Duodenal mucosa (tissue), 2 donors: ENCODE measurements at regions not wholly inside any gene's neighbourhood (a gene's known extent, or its start where the extent isn't known, plus 50 kb on each side); places are given as distances from the start of the nearest gene placed in this dataset.

Source experiments
- H3K27ac ChIP-seq: one replicate; pipeline ENCODE4 v1.7.0; 2013; ENCODE audit warnings: low read depth, low read length
- H3K27me3 ChIP-seq, 2 donors: one replicate each; pipeline ENCODE4 v1.7.0; 2013; ENCODE audit warnings: low read length in 2 of 2, control low read depth in 1 of 2; ENCODE audit not compliant: insufficient read depth in 2 of 2, control insufficient read depth in 1 of 2
- H3K36me3 ChIP-seq, 2 donors: one replicate each; pipeline ENCODE4 v1.7.0; 2013; ENCODE audit warnings: low read length in 2 of 2, control low read depth in 1 of 2; ENCODE audit not compliant: insufficient read depth in 2 of 2, control insufficient read depth in 1 of 2
- H3K4me1 ChIP-seq, 2 donors: one replicate each; pipeline ENCODE4 v1.7.0; 2013; ENCODE audit warnings: low read length in 2 of 2, control low read depth in 1 of 2; ENCODE audit not compliant: insufficient read depth in 2 of 2, control insufficient read depth in 1 of 2
- H3K4me3 ChIP-seq, 2 donors: one replicate each; pipeline ENCODE4 v1.7.0; 2013; ENCODE audit warnings: low read length in 2 of 2, low read depth in 1 of 2
- H3K9ac ChIP-seq, 2 donors: one replicate each; pipeline ENCODE4 v1.7.0; 2013; ENCODE audit warnings: low read length in 2 of 2, low read depth in 1 of 2
- H3K9me3 ChIP-seq, 2 donors: one replicate each; pipeline ENCODE4 v1.7.0; 2013; ENCODE audit warnings: low read length in 2 of 2, control low read depth in 1 of 2; ENCODE audit not compliant: control insufficient read depth in 1 of 2

DNA sequence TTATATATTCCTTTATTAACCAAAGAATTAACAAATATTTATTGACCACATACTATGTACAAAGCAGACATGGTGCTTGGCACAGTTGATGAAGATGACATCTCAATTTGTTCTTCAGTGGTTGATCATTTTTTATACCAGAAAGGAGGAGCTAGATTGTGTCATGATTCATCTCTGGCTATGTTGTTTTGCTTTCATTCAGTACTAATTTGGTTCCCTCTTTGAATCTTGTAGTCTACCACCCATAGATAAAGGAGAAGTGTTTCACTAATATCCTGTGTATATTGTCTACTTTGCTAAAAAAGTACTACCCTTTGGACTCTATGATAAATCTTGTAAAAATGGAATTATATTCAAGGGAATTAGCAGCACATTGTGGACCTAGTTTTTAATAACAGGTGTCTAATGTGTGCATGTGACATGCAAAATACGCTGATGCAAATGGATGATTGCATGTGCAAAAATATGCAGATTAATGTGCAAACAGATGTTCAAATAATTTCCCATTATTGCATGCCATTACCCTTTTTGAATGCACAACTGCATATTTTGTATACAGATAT is 313.2 kb upstream of the ZEB2 start:
- Histone ChIP-seq H3K4me3 (no peak overlapping the region), H3K9me3 (no peaks in the 10 kb centered on the region), H3K4me1 (no peaks in the 10 kb centered on the region), H3K9ac (no peak overlapping the region), H3K27me3 (no peaks in the 10 kb centered on the region), H3K27ac (no peak overlapping the region), H3K36me3 (no peaks in the 10 kb centered on the region)

DNA sequence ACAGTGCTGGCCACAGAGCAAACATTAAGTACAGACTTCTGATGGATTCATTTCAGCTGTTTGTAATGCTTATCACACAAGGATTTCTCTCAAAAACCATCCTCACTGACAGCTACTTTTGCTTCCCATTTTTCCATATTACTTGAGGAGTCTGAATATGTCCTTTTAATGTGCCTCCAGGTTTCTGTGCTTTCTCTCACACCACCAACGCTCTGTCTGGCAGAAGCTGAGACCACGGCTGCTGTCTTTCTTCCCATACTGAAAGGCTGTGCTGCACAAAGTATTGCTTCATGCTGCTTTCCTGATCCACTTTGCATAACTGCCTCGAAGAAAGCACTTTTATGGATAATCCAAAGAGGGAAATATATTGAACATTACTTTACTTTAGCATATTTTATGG is 312.1 kb upstream of the ZEB2 start:
- H3K4me3 ChIP-seq, result no peak overlapping the region
- no peak overlapping the region for H3K9ac ChIP-seq
- H3K27me3 ChIP-seq, result no peaks in the 10 kb centered on the region
- no peaks in the 10 kb centered on the region for H3K4me1 ChIP-seq
- no peaks in the 10 kb centered on the region for H3K9me3 ChIP-seq
- H3K36me3 ChIP-seq, result no peaks in the 10 kb centered on the region
- no peak overlapping the region for H3K27ac ChIP-seq

DNA sequence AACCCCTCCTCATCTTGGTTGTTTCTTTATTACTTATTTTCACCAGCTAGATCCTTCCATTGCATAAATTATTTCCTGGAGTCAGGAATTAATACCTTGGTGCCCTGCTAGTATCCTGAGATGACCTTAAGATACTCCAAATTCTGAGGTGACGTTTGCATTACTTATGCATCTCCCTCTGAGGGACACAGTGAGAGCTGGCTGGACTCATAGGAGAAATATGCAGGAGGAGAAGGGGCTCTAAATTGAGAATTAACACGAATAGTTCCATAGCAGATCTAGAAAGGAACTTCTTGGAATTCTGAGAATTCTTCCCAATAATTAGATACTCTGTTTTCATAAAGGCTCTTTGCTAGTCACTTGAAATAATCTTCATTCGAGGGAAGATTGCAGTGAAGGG is 310.6 kb upstream of the ZEB2 start:
- no peaks in the 10 kb centered on the region for H3K9me3 ChIP-seq
- H3K9ac ChIP-seq, result no peak overlapping the region
- H3K27me3 ChIP-seq, result no peaks in the 10 kb centered on the region
- H3K27ac ChIP-seq, result no peak overlapping the region
- H3K4me3 ChIP-seq, result no peak overlapping the region
- no peaks in the 10 kb centered on the region for H3K36me3 ChIP-seq
- H3K4me1 ChIP-seq, result no peaks in the 10 kb centered on the region

DNA sequence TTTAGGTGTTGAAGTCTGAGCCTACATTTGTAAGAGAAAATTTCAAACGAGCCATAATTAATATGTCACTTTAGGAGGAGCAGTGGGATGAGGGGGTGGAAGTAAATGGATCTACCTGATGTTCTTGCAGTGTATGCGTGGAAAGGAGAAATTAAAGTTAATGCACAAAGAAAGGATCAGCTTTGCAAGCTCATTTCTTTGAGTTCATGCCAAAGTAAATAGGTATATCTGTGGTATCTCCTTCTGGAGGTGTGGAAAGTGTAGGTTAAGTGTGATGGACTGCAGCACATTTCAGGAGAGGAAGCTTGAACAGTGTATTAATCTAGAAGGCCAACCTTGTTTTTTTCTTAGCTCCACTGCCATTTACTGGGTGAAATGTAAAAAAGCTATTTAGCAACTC is 307.5 kb upstream of the ZEB2 start:
- Histone ChIP-seq H3K27ac (no peak overlapping the region), H3K27me3 (no peaks in the 10 kb centered on the region), H3K9me3 (no peaks in the 10 kb centered on the region), H3K9ac (no peak overlapping the region), H3K4me1 (no peaks in the 10 kb centered on the region), H3K36me3 (no peaks in the 10 kb centered on the region), H3K4me3 (no peak overlapping the region)

DNA sequence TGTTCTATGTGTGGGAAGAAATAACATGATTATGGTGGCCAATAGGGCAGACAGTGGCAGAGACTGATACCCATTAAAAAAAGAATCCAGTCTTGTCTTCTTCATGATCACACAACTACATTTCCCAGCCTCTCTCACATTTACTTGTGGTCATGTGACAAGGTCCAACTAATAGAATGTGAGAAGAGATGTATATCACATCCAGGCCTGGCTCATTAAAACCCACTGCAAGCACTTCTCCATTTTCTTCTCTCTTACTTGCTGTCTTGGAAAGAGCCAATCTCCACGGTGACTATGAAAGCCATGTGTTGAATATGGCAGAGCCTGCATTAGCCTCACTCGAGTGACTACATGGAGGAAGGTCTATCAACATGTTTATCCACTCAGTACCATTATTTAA is 306.2 kb upstream of the ZEB2 start:
- no peak overlapping the region for H3K9ac ChIP-seq
- H3K9me3 ChIP-seq, result no peaks in the 10 kb centered on the region
- H3K4me1 ChIP-seq, result no peaks in the 10 kb centered on the region
- no peaks in the 10 kb centered on the region for H3K27me3 ChIP-seq
- no peaks in the 10 kb centered on the region for H3K36me3 ChIP-seq
- no peak overlapping the region for H3K27ac ChIP-seq
- H3K4me3 ChIP-seq, result no peak overlapping the region

DNA sequence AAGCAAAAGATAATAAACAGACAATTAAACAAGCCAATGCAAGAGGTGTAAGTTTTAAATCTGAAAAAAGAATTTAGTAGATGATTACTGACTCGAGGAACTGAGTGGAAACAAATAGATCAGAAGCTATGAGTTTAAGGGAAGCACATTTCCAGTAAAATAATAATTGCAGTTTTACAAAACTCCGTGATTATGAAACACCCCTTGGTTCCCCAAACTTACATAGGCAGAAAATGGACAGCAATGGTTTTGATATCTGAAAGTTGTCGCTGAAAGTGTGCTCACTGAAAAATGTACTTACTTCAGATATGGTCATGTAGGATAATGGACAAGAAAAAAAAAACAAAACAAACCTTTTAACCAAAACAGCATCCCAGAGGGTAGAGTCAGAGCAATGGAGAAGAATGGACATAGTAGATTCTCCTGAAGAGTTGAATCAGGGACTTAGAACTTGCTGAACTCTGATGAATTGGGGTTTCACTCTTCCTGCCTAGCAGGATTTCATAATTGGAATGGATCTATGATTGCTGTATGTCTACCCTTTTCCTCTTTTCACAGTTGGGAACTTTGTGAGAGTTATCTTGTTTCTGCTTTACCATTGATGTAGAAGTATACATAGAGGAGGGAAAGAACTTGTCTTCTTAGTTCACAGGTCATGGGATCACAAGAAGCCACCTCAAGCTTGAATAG is 305.6 kb upstream of the ZEB2 start:
- no peak overlapping the region for H3K27ac ChIP-seq
- no peaks in the 10 kb centered on the region for H3K9me3 ChIP-seq
- H3K27me3 ChIP-seq, result no peaks in the 10 kb centered on the region
- no peak overlapping the region for H3K9ac ChIP-seq
- H3K4me1 ChIP-seq, result no peaks in the 10 kb centered on the region
- no peak overlapping the region for H3K4me3 ChIP-seq
- H3K36me3 ChIP-seq, result no peaks in the 10 kb centered on the region

DNA sequence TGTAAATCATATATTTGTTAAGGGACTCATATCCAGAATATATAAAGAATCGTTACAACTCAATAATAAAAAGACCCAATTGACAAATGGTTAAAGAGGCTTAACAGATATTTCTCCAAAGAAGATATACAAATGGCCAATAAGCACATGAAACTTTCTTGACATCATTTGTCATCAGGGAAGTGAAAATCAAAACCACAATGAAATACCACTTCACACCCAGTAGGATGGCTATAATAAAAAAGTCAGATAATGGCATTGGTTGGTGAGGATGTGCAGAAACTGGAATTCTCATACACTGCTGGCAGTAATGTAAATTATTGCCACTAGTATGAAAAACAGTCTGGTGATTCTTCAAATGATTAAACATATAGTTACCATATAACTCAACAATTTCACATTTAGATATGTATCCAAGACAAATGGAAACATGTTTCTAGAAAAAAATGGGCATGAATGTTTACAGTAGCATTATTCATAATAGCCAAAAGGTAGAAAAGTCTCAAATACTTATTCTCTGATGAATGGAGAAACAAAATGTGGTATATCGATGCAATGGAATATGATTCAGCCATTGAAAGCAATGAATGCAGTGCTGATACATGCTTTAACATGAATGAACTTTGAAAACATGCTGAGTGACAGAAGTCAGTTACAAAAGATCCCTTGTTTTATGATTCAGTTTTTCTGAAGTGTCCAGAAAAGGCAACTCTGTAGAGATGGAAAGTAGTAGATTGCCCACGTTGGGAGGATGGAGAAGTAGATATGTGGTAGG is 304.6 kb upstream of the ZEB2 start:
- H3K27ac ChIP-seq, result no peak overlapping the region
- no peak overlapping the region for H3K4me3 ChIP-seq
- no peaks in the 10 kb centered on the region for H3K27me3 ChIP-seq
- H3K9me3 ChIP-seq, result no peaks in the 10 kb centered on the region
- no peaks in the 10 kb centered on the region for H3K36me3 ChIP-seq
- no peaks in the 10 kb centered on the region for H3K4me1 ChIP-seq
- H3K9ac ChIP-seq, result no peak overlapping the region

DNA sequence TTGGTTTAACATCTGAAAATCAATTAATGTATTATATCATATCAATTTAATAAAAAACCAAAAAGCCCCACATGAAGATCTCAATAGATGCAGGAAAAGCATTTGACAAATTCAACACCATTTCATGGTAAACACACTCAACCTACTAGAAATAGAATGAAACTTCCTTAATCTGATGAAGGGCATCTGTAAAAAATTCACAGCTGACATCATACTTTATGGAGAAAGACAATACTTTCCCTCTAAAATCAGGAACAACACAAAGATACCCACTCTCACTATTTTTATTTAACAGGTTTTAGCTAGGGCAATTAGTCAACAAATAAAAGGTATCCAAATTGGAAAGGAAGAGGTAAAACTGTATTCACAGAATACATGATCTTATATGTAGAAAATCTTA is 303.0 kb upstream of the ZEB2 start:
- no peak overlapping the region for H3K9ac ChIP-seq
- H3K36me3 ChIP-seq, result no peaks in the 10 kb centered on the region
- no peak overlapping the region for H3K27ac ChIP-seq
- no peaks in the 10 kb centered on the region for H3K4me1 ChIP-seq
- H3K27me3 ChIP-seq, result no peaks in the 10 kb centered on the region
- no peak overlapping the region for H3K4me3 ChIP-seq
- no peaks in the 10 kb centered on the region for H3K9me3 ChIP-seq

DNA sequence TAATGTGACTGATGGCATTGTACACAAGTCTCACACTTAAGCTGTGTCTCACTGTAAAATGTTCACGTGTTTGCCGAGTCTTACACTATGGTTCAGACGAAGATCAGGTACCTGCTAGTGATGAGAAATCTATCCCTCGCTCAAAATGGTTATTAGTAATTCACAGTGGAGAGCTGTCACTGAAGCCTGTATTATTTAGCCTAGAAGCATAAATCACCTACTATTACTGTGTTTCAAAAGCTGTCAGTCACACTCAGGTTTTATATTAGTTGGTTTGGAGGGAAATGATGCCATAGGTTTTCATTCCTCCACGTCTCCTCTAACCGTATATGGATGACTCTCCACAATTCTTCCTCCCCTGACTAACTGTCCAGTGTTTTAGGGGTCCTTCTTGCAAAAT is 292.4 kb upstream of the ZEB2 start:
- H3K4me1 ChIP-seq, result no peaks in the 10 kb centered on the region
- no peak overlapping the region for H3K9ac ChIP-seq
- no peak overlapping the region for H3K27ac ChIP-seq

DNA sequence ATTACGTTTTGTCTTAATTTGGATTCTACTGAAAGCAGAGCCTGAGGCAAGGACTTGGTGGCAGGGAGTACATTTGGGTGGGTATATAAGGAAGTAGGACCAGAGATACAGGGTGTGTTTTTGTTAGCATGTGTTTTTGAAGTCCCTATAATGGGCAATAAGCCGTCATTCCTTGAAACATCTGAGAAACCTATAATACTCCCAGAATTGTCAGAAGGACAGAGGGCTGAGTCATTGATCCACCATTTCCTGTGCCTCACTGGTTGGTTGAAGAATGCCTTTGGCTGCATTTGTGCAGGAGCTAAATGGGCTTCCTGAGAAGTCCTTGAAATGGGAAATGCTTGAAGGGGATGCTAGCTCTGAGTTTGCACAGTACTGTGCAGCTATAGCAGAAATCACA is 281.8 kb upstream of the ZEB2 start:
- Histone ChIP-seq H3K9me3 (no peaks in the 10 kb centered on the region), H3K27ac (no peak overlapping the region)

More for the DNA sequence above, 292.4 kb upstream of the ZEB2 start:
- no peak overlapping the region for H3K4me3 ChIP-seq
- H3K27me3 ChIP-seq, result no peaks in the 10 kb centered on the region
- no peaks in the 10 kb centered on the region for H3K9me3 ChIP-seq
- H3K36me3 ChIP-seq, result no peaks in the 10 kb centered on the region

More for the DNA sequence above, 281.8 kb upstream of the ZEB2 start:
- H3K36me3 ChIP-seq, result no peaks in the 10 kb centered on the region
- H3K9ac ChIP-seq, result no peak overlapping the region
- no peak overlapping the region for H3K4me3 ChIP-seq
- H3K4me1 ChIP-seq, result no peaks in the 10 kb centered on the region
- H3K27me3 ChIP-seq, result no peaks in the 10 kb centered on the region
